Neural progenitor cell (in vitro differentiated cells): ENCODE measurements at regions not wholly inside any gene's neighbourhood (a gene's known extent, or its start where the extent isn't known, plus 50 kb on each side); places are given as distances from the start of the nearest gene placed in this dataset.

Source experiments
- DNase-seq: peaks from one replicate; pipeline ENCODE4 v3.0.0-alpha.2; 2016; ENCODE audit warnings: low spot score
- H2AFZ ChIP-seq: fragments of 200-600 bp; sonication (generic); replicated peaks from 2 replicates; pipeline ENCODE4 v1.6.1; 2016; ENCODE audit warnings: antibody characterized with exemption
- H3F3A ChIP-seq: fragments of 200-600 bp; sonication (generic); 2 replicates; pipeline ENCODE4 v1.6.1; 2016; ENCODE audit warnings: antibody characterized with exemption, low read depth
- H3K27ac ChIP-seq: fragments of 200-600 bp; sonication (generic); 2 replicates; pipeline ENCODE4 v1.5.1; 2016; ENCODE audit warnings: mild to moderate bottlenecking
- H3K27me3 ChIP-seq: fragments of 200-600 bp; sonication (generic); 2 replicates; pipeline ENCODE4 v1.6.1; 2016; ENCODE audit warnings: mild to moderate bottlenecking, moderate library complexity
- H3K36me3 ChIP-seq: fragments of 200-600 bp; sonication (generic); 2 replicates; pipeline ENCODE4 v1.5.1; 2016
- H3K4me1 ChIP-seq: fragments of 200-600 bp; sonication (generic); 2 replicates; pipeline ENCODE4 v1.6.1; 2016; ENCODE audit warnings: mixed run types
- H3K4me2 ChIP-seq: fragments of 200-600 bp; sonication (generic); 2 replicates; pipeline ENCODE4 v1.6.1; 2016
- H3K4me3 ChIP-seq: fragments of 200-600 bp; sonication (generic); 2 replicates; pipeline ENCODE4 v1.5.1; 2016
- H3K79me2 ChIP-seq: fragments of 200-600 bp; sonication (generic); 2 replicates; pipeline ENCODE4 v1.6.1; 2016; ENCODE audit warnings: low read depth
- H3K9ac ChIP-seq: fragments of 200-600 bp; sonication (generic); 2 replicates; pipeline ENCODE4 v1.6.1; 2016
- H3K9me3 ChIP-seq: fragments of 200-600 bp; sonication (generic); 2 replicates; pipeline ENCODE4 v1.5.1; 2016; ENCODE audit warnings: low read depth
- H4K20me1 ChIP-seq: fragments of 200-600 bp; sonication (generic); 2 replicates; pipeline ENCODE4 v1.6.1; 2016; ENCODE audit warnings: low read depth
- H3K27ac Mint-ChIP-seq: 3 replicates; pipeline ENCODE4 v1.8.0; 2021; ENCODE audit warnings: mixed read lengths
- H3K27me3 Mint-ChIP-seq: 2 replicates; pipeline ENCODE4 v1.8.0; 2022; ENCODE audit warnings: low read depth, mild to moderate bottlenecking, inconsistent platforms, moderate library complexity, mixed read lengths; ENCODE audit not compliant: insufficient read depth
- H3K36me3 Mint-ChIP-seq: 3 replicates; pipeline ENCODE4 v1.8.0; 2021; ENCODE audit warnings: mixed read lengths
- H3K4me1 Mint-ChIP-seq: 3 replicates; pipeline ENCODE4 v1.8.0; 2021; ENCODE audit warnings: mixed read lengths
- H3K4me3 Mint-ChIP-seq: 3 replicates; pipeline ENCODE4 v1.8.0; 2021; ENCODE audit warnings: mild to moderate bottlenecking, moderate library complexity, mixed read lengths
- H3K9me3 Mint-ChIP-seq: 3 replicates; pipeline ENCODE4 v1.8.0; 2020; ENCODE audit warnings: mixed read lengths
- CTCF ChIP-seq: fragments of 200-600 bp; sonication (generic); IDR thresholded peaks from 2 replicates; pipeline ENCODE4 v1.5.1; 2017; ENCODE audit warnings: antibody characterized with exemption, mild to moderate bottlenecking
- EZH2 ChIP-seq: fragments of 200-600 bp; sonication (generic); IDR thresholded peaks from 2 replicates; pipeline ENCODE4 v1.6.1; 2017; ENCODE audit warnings: antibody characterized with exemption, mild to moderate bottlenecking, moderate library complexity
- EZH2phosphoT487 ChIP-seq: fragments of 200-600 bp; sonication (generic); IDR thresholded peaks from 2 replicates; pipeline ENCODE4 v1.6.1; 2017; ENCODE audit warnings: antibody characterized with exemption

DNA sequence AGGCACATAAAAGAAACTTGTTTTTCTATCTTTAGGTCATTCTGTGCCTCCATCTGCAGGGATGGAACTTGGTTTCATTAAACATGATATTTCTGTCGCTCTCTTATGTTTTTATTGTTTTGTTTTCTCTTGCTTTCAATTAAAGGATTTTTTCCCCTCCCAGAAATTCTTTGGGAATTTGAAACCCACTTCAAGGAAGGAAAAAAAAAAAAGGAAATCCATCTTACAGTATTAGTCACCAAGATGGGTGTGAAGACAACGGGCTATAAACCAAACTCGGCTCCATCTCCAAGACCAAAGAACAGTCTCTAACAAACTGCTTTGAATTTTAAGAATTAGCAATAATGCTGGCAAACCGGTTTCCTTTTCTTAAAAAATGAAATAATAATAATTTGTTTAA lies 244.1 kb downstream of the BCL11A start:
- Histone ChIP-seq H2AFZ (no peak overlapping the region), H3F3A (no peaks in the 10 kb centered on the region), H3K27me3 (no peaks in the 10 kb centered on the region), H3K4me3 (no peak overlapping the region), H3K36me3 (no peaks in the 10 kb centered on the region), H3K9ac (no peak overlapping the region), H3K9me3 (no peaks in the 10 kb centered on the region), H4K20me1 (no peaks in the 10 kb centered on the region), H3K4me1 (peaks cover 4% of the 10 kb centered on the region), H3K27ac (no peak overlapping the region), H3K4me2 (no peak overlapping the region), H3K79me2 (no peaks in the 10 kb centered on the region)
- Mint-ChIP-seq H3K36me3 (no peaks in the 10 kb centered on the region), H3K27ac (no peak overlapping the region), H3K27me3 (peaks cover 11% of the 10 kb centered on the region), H3K4me3 (no peak overlapping the region), H3K9me3 (no peaks in the 10 kb centered on the region), H3K4me1 (peaks cover 9% of the 10 kb centered on the region)
- DNase-seq = no peak
- TF ChIP-seq CTCF = no peak
- no peak for TF ChIP-seq EZH2phosphoT487
- TF ChIP-seq EZH2 = no peak

GRCh38 chr2:60306267-60306861 lies 247.1 kb downstream of the BCL11A start:
- TF ChIP-seq EZH2 (no peak), CTCF (no peak), EZH2phosphoT487 (no peak)

GRCh38 chr2:60303680-60304079 lies 249.8 kb downstream of the BCL11A start:
- H3K4me3 Mint-ChIP-seq = no peak overlapping the region
- Histone ChIP-seq H3K9me3 (no peaks in the 10 kb centered on the region), H3K4me2 (no peak overlapping the region), H3K4me1 (peaks cover 4% of the 10 kb centered on the region), H4K20me1 (no peaks in the 10 kb centered on the region), H3K9ac (no peak overlapping the region), H3K36me3 (no peaks in the 10 kb centered on the region), H3K27ac (no peak overlapping the region), H3K27me3 (no peaks in the 10 kb centered on the region), H3F3A (no peaks in the 10 kb centered on the region), H3K79me2 (no peaks in the 10 kb centered on the region), H3K4me3 (no peak overlapping the region), H2AFZ (no peak overlapping the region)
- peaks cover 6% of the 10 kb centered on the region for H3K4me1 Mint-ChIP-seq
- TF ChIP-seq CTCF (no peak), EZH2 (no peak), EZH2phosphoT487 (no peak)
- H3K36me3 Mint-ChIP-seq = no peaks in the 10 kb centered on the region
- DNase-seq = no peak
- peaks cover 2% of the 10 kb centered on the region for H3K27me3 Mint-ChIP-seq
- H3K27ac Mint-ChIP-seq = no peak overlapping the region
- no peaks in the 10 kb centered on the region for H3K9me3 Mint-ChIP-seq

More at GRCh38 chr2:60306267-60306861, 247.1 kb downstream of the BCL11A start:
- H3K27ac Mint-ChIP-seq = no peak overlapping the region
- H3K4me3 Mint-ChIP-seq = no peak overlapping the region
- H3K27me3 ChIP-seq = no peaks in the 10 kb centered on the region
- no peak overlapping the region for H3K4me2 ChIP-seq
- H3K4me1 ChIP-seq = peaks cover 4% of the 10 kb centered on the region
- H3K36me3 ChIP-seq = no peaks in the 10 kb centered on the region
- no peaks in the 10 kb centered on the region for H4K20me1 ChIP-seq
- DNase-seq = no peak
- H3K4me3 ChIP-seq = no peak overlapping the region
- no peaks in the 10 kb centered on the region for H3K79me2 ChIP-seq
- no peaks in the 10 kb centered on the region for H3K36me3 Mint-ChIP-seq
- H3K9me3 ChIP-seq = no peaks in the 10 kb centered on the region
- peaks cover 9% of the 10 kb centered on the region for H3K4me1 Mint-ChIP-seq
- H3F3A ChIP-seq = no peaks in the 10 kb centered on the region
- no peak overlapping the region for H3K9ac ChIP-seq
- H3K9me3 Mint-ChIP-seq = no peaks in the 10 kb centered on the region
- no peak overlapping the region for H3K27ac ChIP-seq
- H3K27me3 Mint-ChIP-seq = peaks cover 8% of the 10 kb centered on the region
- H2AFZ ChIP-seq = no peak overlapping the region
